ENCODE measurements at regions not wholly inside any gene's neighbourhood (a gene's known extent, or its start where the extent isn't known, plus 50 kb on each side); places are given as distances from the start of the nearest gene placed in this dataset.

DNA sequence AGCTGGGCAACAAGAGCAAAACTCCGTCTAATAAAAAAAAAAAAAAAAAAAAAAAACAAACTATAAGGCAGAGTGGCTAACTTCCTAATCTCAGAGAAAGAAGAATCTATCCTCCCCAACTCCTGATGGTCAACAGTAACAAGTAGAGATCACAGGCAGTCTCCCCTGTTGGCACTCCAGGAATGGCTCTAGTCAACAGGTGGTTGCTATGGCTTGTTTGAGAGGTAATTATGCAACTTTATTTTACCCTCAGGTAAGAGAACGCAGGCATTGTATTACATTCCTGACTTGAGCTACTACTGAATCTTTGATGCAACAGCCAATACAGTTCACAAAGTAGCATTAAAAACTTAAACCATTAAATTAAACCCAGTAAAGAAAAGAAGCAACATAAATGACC, 180.3 kb downstream of the DICER1 start:
- TF ChIP-seq, protein P1, sequence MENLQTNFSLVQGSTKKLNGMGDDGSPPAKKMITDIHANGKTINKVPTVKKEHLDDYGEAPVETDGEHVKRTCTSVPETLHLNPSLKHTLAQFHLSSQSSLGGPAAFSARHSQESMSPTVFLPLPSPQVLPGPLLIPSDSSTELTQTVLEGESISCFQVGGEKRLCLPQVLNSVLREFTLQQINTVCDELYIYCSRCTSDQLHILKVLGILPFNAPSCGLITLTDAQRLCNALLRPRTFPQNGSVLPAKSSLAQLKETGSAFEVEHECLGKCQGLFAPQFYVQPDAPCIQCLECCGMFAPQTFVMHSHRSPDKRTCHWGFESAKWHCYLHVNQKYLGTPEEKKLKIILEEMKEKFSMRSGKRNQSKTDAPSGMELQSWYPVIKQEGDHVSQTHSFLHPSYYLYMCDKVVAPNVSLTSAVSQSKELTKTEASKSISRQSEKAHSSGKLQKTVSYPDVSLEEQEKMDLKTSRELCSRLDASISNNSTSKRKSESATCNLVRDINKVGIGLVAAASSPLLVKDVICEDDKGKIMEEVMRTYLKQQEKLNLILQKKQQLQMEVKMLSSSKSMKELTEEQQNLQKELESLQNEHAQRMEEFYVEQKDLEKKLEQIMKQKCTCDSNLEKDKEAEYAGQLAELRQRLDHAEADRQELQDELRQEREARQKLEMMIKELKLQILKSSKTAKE (IDR thresholded peaks at IDR 0.05; ENCODE audit: low read depth, poor library complexity, severe bottlenecking), result no peak
- no peak for TF ChIP-seq HCFC1 (IDR thresholded peaks at IDR 0.05; ENCODE audit: low read length)

Measured in GM12878 (cell line).